Gastrocnemius medialis (tissue), 4 donors: ENCODE measurements at regions not wholly inside any gene's neighbourhood (a gene's known extent, or its start where the extent isn't known, plus 50 kb on each side); places are given as distances from the start of the nearest gene placed in this dataset.
"Not testable (repeated sequence)": the region's sequence is repeated elsewhere in the genome, so short reads cannot be mapped to it uniquely, and the experiment has no call there.

Experiments
- ATAC-seq, 2 donors: fragments of 150-250 bp; one replicate each; pipeline ENCODE4 v1.9.1; 2016
- DNase-seq, 2 donors: peaks; one replicate each; pipeline ENCODE4 v3.0.0-alpha.2; 2019
- H3K27ac ChIP-seq, 4 donors: fragments of 200-600 bp; sonication (generic); 1 replicate in 1 of 4; 2 replicates in 3 of 4; pipeline ENCODE4 v1.5.1; 2016 to 2018; ENCODE audit warnings: mild to moderate bottlenecking in 2 of 4, moderate library complexity in 1 of 4
- H3K27me3 ChIP-seq, 3 donors: fragments of 200-600 bp; sonication (generic) in 2 of 3; 1 replicate in 1 of 3; 2 replicates in 2 of 3; pipeline versions ENCODE4 v1.5.1 to v1.6.0; 2016 to 2019; ENCODE audit warnings: mild to moderate bottlenecking in 1 of 3, moderate library complexity in 1 of 3
- H3K36me3 ChIP-seq, 2 donors: fragments of 200-600 bp; sonication (generic) in 1 of 2; one replicate each; pipeline ENCODE4 v1.5.1; 2017 to 2018
- H3K4me1 ChIP-seq, 2 donors: fragments of 200-600 bp; sonication (generic) in 1 of 2; one replicate each; pipeline ENCODE4 v1.5.1; 2016 to 2017; ENCODE audit warnings: mild to moderate bottlenecking in 2 of 2
- H3K4me3 ChIP-seq, 4 donors: fragments of 200-600 bp; sonication (generic) in 3 of 4; 1 replicate in 1 of 4; 2 replicates in 3 of 4; pipeline ENCODE4 v1.5.1; 2016 to 2019; ENCODE audit warnings: mild to moderate bottlenecking in 2 of 4
- H3K9me3 ChIP-seq, 3 donors: fragments of 200-600 bp; sonication (generic) in 2 of 3; 1 replicate in 1 of 3; 2 replicates in 2 of 3; pipeline ENCODE4 v1.5.1; 2016 to 2019
- CTCF ChIP-seq, 5 experiments: fragments of 450-650 bp in 3 of 5; fragments of 200-600 bp in 2 of 5; sonication (generic) in 2 of 5; IDR thresholded peaks in 4 of 5; conservative IDR thresholded peaks in 1 of 5; 1 replicate in 4 of 5; 2 replicates in 1 of 5; pipeline ENCODE4 v1.5.1; 2016 to 2019; ENCODE audit warnings: antibody characterized with exemption in 5 of 5, mild to moderate bottlenecking in 3 of 5, moderate library complexity in 3 of 5
- POLR2A ChIP-seq, 2 donors: fragments of 450-650 bp; IDR thresholded peaks; one replicate each; pipeline ENCODE4 v1.6.1; 2017; ENCODE audit warnings: antibody characterized with exemption in 2 of 2, mild to moderate bottlenecking in 2 of 2, moderate library complexity in 2 of 2
- in situ Hi-C, 4 donors: fragments of 200-750 bp; cut with MboI; loops; one replicate each; pipeline versions ENCODE4 v1.15.0 to v1.8.0; 2017; ENCODE audit warnings: low sequenced_read_pairs in 4 of 4
- intact Hi-C: fragments of 100-400 bp; cut with DNase I; formaldehyde crosslinking; loops from one replicate; pipeline ENCODE4 v1.15.1; 2023; ENCODE audit warnings: low total_unique reads

- ATAC-seq, result peak; percentile 43 to 45
- peaks cover 71 to 79% of the 10 kb centered on the region in 2 donors for H3K4me1 ChIP-seq
Measured at GRCh38 chr3:159882790-159883779, 105.5 kb upstream of the IL12A start.

GRCh38 chr3:159884661-159885402, 103.8 kb upstream of the IL12A start:
- in situ Hi-C loops (loop anchor here (5.0 to 25.0 kb wide), 5 partner anchors 58 to 127 kb away; no protein-coding TSS in a partner anchor), intact Hi-C loops (loop anchor here (1.0 to 5.0 kb wide), 3 partner anchors 102 to 682 kb away; partner anchors contain the start of genes IL12A and KPNA4)
- no peak for DNase-seq
- H3K27ac ChIP-seq, result peak overlapping the region in 3 of 4 donors; percentile 39 to 92 (median 83)
- H3K27me3 ChIP-seq, result no peaks in the 10 kb centered on the region
- peak; percentile 24 to 57 (median 41) for TF ChIP-seq CTCF (IDR thresholded peaks at IDR 0.05 in 4 of 5, conservative IDR thresholded peaks at IDR 0.05 in 1 of 5)
- TF ChIP-seq POLR2A (IDR thresholded peaks at IDR 0.05), result no peak
- H3K36me3 ChIP-seq, result peaks cover 0 to 32% of the 10 kb centered on the region in 2 donors
- ATAC-seq, result no peak
- no peaks in the 10 kb centered on the region for H3K9me3 ChIP-seq
- no peak overlapping the region for H3K4me3 ChIP-seq
- peaks cover 60 to 68% of the 10 kb centered on the region in 2 donors for H3K4me1 ChIP-seq

More at GRCh38 chr3:159882790-159883779, 105.5 kb upstream of the IL12A start:
- TF ChIP-seq CTCF (IDR thresholded peaks at IDR 0.05 in 4 of 5, conservative IDR thresholded peaks at IDR 0.05 in 1 of 5) (peak in 2 of 5 experiments; percentile 14 to 32), POLR2A (IDR thresholded peaks at IDR 0.05) (no peak)
- peak in 1 of 2 donors; percentile 46 for DNase-seq
- no peaks in the 10 kb centered on the region for H3K9me3 ChIP-seq
- H3K27me3 ChIP-seq, result no peaks in the 10 kb centered on the region
- intact Hi-C loops, result loop anchor here (5.0 kb wide), 1 partner anchor 684 kb away; the partner anchor contains the start of gene KPNA4
- in situ Hi-C loops, result loop anchor here (5.0 to 25.0 kb wide), 4 partner anchors 56 to 129 kb away; no protein-coding TSS in a partner anchor
- H3K27ac ChIP-seq, result peak overlapping the region; percentile 78 to 92 (median 84)
- peak overlapping the region in 2 of 4 donors; percentile 10 to 32 for H3K4me3 ChIP-seq
- peaks cover 0 to 18% of the 10 kb centered on the region in 2 donors for H3K36me3 ChIP-seq

- in situ Hi-C loops, result loop anchor here in 3 of 4 donors (5.0 to 25.0 kb wide), 3 partner anchors 61 to 126 kb away; no protein-coding TSS in a partner anchor
- no peaks in the 10 kb centered on the region for H3K27me3 ChIP-seq
- peaks cover 0 to 44% of the 10 kb centered on the region in 2 donors for H3K36me3 ChIP-seq
- TF ChIP-seq POLR2A (IDR thresholded peaks at IDR 0.05) (no peak), CTCF (IDR thresholded peaks at IDR 0.05 in 4 of 5, conservative IDR thresholded peaks at IDR 0.05 in 1 of 5) (no peak)
- H3K4me1 ChIP-seq, result peaks cover 47 to 56% of the 10 kb centered on the region in 2 donors
- peak overlapping the region in 2 of 4 donors; percentile 19 to 39 for H3K27ac ChIP-seq
- DNase-seq (no peak), ATAC-seq (no peak)
- intact Hi-C loops, result loop anchor here (5.0 kb wide), 1 partner anchor 101 kb away; the partner anchor contains the start of gene IL12A
- H3K4me3 ChIP-seq, result no peak overlapping the region
- no peaks in the 10 kb centered on the region for H3K9me3 ChIP-seq
Measured at GRCh38 chr3:159886050-159886449, 102.6 kb upstream of the IL12A start.

GRCh38 chr3:159886530-159886929, 102.1 kb upstream of the IL12A start:
- in situ Hi-C loops (loop anchor here in 3 of 4 donors (5.0 to 25.0 kb wide), 3 partner anchors 62 to 126 kb away; no protein-coding TSS in a partner anchor), intact Hi-C loops (loop anchor here (5.0 kb wide), 1 partner anchor 101 kb away; the partner anchor contains the start of gene IL12A)
- not testable (repeated sequence) for ATAC-seq, H3K27me3 ChIP-seq, DNase-seq, H3K4me3 ChIP-seq, H3K9me3 ChIP-seq
- H3K27ac ChIP-seq, result peak overlapping the region in 1 of 4 donors; percentile 4
- H3K36me3 ChIP-seq, result peaks cover 0 to 49% of the 10 kb centered on the region in 2 donors
- H3K4me1 ChIP-seq, result peaks cover 43 to 54% of the 10 kb centered on the region in 2 donors
